ENCODE measurements at regions not wholly inside any gene's neighbourhood (a gene's known extent, or its start where the extent isn't known, plus 50 kb on each side); places are given as distances from the start of the nearest gene placed in this dataset.

DNA sequence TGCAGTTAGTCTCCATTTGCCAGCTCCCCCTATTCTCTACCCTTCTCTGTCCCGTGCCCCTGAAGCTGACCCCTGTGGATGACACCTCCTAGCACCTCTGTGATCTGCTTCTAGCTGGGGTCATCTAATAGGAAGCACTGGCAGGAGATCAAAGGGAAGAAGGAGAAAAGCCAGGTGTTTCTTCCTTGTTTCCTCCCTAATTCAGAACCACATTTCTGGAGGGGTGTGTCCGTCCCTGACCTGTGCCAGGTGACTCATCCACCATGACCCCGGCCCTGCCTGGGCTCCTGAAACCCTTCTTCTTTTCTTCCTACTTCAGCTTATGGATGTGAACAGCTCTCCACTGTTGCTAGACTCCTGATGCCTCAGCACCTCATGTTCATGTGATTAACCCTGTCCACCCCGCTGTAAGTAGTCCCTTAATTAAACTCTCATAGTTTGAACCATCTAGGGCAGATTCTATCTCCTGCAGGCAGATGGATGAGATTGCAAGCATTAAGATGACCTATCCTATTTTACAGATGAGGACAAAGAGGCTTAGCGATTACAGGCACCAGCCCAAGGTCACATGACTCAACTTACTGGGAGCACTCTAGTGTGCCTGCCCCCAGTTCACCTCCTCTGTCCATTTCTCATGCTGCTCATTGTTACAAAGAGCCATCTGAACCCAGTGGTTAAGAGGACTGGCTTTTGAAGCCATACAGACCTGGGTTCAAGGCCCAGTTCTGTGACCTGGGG is 770.5 kb downstream of the MED13L start:
- DNase-seq (ENCODE audit: low spot score): no peak

DNA sequence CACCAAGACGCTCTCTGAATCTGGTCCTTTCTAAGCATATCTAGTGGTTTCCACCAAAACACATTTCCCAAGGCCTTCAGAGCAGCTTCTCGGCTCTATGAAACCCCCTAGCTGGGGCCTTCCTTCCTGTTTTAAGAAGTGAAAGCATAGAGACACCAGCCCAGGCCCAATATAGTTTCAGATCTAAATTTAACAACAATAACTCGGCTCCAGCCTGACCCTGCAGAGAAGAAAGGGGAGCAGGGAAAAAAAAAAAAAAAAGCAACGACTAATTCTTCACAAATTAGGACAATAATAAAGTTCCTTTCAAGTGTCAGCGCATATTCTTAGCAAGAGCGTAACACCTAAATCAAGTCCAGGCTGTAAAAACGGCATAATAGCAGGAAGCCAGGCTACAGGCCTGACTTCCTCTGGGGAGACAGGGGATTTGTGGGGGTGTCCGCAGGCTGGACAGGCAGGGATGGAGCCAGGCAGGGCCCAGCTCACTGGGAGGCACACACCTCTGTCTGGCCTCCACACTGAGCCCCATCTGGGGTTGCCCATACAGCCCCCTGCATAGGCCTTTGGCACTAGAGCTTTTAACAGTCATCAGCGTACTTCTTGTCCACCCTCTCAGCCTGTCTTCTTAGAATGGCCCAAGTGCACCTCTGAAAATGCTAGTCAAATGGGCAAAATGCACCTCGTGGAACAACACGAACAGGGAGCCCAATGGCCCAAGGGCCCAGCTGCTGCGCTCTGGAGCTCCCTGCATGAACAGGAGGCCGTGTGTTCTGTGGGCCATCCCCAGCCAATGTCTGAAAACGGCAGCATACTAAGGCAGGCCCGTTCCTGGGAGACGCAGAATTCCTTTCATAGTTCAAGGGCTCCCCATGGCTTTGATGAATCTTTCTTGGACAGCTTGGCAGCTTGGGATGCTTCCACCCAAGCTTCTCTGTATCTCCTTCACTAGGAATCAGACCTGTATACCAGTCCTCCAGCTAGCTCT is 772.9 kb downstream of the MED13L start:
- DNase-seq (ENCODE audit: low spot score): no peak

DNA sequence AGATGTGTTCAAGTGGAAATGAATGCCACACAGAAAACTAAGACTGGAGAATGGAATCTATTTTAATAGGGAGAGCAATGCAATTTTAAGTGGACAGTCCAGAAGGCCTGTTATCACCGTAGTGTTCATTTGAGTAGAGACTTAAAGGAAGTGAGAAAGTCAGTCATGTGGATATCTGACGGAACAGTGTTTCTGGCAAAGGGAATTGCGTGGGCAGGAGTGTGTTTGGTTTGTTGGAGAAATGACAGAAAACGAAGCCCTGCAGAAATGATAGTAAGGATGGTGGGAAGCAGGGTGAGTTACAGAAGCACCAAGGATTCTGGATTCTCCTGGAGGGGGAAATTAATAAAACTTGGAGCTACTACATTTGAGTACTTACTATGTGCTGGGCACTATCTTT is 776.6 kb downstream of the MED13L start:
- DNase-seq (ENCODE audit: low spot score): no peak

DNA sequence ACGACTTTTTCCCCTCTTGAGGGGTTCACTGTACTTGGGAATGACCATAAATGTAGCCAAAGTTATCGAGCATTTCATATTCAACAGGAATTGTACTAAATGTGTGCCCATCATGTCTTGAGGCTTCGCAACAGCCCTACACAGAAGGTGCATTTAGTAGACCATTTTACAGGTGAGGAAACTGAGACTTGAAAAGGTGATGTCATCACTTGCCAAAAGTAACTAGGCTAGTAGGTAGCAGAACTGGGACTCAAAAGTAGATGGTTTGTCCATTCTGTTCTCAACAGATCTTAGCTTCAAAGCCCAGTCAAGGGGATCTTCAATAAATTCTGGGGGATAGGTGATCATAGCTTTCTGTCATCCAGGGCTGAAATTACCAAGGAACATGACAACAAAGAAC is 782.2 kb downstream of the MED13L start:
- DNase-seq (ENCODE audit: low spot score): no peak

DNA sequence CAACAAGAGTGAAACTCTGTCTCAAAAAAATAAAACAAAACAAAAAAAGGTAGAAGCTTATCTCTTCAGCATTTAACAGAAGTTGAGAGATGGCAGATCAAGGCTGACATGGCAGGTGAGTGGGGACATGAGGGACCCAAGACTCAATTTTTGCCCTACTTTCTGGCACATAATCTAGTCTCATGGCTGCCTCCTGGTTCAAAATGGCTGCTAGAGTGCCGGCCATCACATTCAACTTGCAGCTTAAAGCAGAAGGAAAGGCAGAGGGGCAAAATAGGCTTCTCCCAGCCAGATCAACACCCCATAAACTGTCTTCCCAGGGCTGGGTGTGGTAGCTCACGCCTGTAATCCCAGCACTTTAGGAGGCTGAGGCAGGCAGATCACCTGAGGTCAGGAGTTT is 784.9 kb downstream of the MED13L start:
- no peak for DNase-seq (ENCODE audit: low spot score)

DNA sequence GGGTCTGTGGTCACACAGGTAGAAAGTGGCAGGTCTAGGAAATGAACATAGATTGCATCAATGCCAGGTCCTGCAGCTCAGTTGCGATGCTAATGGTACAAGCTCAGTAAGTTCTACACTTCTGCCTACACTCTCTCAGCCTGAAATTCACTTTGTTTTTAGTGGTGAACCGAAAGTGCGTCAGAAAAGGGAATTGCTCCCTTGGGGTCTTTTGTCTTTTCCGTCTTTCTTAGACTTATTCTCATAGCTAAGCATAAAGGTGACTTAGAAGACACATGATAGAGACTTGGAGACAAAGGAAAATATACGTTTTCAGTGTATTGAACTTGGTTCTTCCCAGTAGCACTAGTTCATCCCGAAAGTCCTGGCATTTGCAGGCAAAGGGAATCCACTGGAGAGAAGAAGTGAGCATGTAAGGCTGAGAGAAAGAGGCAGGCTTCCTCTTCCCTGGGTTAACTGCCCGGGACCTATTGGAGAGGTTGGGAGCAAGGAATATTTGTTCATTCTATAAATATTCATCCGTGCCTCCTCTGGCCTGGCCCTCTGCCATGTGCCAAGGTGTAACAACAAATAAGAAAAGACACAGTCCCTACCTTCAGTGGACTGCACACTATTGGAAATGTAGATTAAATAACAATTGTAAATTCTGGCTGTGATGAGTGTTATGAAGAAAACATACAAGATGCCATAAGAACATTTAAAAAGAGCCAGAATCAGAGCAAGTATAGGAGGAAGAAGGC is 785.8 kb downstream of the MED13L start:
- DNase-seq (ENCODE audit: low spot score): no peak

DNA sequence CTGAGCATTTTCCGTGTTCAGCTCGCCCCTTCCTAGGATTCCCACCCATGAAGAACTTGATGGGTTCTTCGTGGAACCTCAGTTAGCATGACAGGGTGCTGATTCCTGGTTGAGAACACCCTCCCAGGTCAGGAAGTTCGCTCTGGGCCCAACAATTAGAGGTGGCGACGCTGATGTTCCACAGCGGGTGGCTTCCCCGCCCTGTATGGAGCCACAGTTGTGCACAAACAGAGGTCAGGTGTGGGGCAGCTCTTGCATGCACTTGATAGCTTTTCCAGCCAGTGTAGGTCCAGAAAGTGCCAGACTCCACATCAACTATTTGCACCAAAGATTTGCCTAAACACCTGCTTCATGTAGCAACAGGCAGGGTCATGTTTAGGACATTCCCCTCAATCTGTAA is 788.2 kb downstream of the MED13L start:
- DNase-seq (ENCODE audit: low spot score): no peak

DNA sequence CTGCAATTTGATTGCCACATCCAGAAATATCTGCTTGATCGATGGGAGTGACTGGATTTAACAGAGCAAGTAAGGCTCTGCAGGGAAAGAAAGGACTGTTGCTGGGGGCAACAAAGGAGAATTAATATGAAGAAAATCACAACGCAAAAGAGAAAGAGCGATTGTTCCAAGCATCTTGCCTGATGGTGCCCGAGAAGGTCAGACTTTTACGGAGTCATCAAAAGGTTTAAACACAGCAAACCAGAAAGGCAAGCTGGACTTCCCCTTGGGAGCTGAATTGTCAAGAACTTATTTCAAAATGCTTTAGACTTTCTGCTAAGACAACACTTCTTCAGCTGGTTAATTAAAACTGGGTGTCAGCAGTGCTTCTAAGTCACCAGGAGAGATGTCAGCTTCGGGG is 791.5 kb downstream of the MED13L start:
- no peak for DNase-seq (ENCODE audit: low spot score)

DNA sequence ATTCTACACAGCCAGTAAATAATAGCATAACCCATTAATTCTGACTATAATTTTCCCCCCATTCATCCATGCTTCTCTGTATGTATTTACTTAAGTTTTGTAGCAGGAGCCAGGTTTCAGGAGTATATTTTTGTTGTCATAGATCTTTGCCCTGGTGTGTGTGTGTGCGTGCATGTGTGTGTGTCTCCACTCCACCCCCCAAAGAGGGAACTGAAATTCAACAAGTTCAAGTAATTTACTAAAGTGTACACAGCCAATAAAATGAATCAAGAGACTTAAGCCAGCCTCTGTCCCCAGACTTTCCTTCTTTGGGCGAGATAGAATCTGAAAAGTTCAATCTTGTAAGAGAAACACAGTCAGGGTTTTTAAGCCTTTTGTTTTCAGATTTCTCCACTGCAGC is 792.0 kb downstream of the MED13L start:
- no peak for DNase-seq (ENCODE audit: low spot score)

DNA sequence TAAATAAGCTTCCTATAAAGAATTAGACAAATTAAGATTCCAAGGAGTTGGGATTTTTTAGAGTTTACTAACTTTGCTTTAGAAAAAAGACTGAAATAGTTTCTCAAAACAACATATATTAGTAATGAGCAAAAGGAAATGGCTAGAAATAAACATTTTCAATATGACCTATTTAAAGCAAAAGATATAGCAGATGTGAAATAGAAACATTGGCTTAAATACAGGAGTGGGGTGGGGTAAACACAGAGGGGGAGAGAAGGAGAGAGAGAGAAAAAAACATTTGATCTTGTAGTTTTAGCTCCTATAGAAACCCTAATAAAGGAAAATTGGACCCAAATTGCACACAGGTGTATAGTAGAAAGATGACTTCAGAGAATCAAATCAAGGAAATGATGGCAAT is 794.5 kb downstream of the MED13L start:
- DNase-seq (ENCODE audit: low spot score): no peak

DNA sequence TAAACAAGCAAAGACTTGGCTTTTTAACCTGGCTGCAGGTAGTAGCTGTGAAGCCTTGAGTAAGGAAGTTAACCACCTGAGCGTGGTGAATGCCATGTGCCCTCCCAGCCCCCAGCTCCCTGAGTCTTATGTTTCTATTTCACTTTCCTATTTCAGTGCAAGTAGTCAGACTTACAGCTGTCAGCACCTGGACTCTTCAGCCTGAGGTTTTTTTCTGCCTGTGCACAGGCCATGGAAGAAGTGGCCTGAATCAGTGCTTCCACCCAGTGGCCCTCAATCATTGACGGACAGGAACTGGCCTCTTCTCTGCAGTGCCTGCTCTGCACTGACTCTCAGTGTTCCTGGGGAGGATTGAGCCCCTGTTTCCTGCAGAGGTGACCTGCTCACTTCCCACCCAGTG is 796.4 kb downstream of the MED13L start:
- DNase-seq (ENCODE audit: low spot score): no peak

DNA sequence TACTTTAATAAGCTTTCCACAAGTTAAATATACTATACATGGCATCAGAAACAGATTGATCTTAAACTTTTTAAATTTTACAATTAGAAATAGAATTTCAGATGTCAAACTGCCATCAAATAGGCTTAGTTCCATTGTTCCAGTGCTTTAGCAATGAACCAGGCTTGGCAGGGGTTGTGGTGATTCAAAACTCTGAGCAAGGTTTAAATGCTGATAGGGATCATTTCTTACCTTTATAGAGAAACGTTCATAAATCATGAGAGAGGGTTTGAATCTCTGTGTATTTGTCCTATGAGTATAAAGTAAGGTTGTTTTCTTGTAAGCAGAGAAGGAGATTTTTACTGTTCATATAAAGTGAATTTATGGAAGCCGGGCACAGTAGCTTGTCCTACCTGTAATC is 794.5 kb upstream of the TBX3 start:
- DNase-seq (ENCODE audit: low spot score): no peak

DNA sequence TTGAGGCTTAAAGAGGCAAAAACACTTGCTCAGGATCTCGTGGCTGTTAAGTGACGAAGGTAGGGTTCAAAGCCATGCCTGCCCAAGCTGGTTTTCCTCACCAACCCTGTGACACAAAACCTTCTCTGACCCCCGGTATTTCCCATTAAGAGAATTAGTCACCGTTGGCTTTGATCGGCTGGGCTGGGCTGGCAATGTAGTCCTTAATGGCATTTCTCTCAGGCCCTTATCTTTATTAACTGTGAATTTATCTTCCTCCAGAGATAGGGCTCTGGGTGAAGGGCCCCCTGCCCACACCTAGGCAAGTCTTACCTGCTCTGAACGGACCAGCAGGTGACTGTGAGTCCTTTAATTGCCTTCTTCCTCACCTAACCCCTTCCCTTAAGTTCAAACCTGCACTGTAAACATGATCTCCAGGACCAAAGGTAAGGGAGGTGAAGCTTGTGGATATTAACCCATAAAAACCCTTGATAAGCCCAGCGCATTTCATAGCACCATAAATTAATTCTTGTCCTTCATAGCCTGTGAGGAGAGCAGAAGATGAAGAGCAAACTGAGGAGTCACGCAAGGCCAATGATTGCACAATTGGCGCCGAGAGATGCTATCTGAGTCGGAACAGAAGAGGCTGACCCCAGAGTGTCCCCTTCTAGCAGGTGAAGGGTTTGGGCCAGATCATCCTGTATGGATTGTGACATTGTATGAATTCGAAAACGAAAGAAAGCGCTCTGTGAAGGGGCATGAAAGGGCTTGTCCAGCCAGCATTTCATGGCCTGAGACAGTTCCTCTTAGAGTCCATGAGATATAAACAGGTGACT is 790.8 kb upstream of the TBX3 start:
- no peak for DNase-seq (ENCODE audit: low spot score)

DNA sequence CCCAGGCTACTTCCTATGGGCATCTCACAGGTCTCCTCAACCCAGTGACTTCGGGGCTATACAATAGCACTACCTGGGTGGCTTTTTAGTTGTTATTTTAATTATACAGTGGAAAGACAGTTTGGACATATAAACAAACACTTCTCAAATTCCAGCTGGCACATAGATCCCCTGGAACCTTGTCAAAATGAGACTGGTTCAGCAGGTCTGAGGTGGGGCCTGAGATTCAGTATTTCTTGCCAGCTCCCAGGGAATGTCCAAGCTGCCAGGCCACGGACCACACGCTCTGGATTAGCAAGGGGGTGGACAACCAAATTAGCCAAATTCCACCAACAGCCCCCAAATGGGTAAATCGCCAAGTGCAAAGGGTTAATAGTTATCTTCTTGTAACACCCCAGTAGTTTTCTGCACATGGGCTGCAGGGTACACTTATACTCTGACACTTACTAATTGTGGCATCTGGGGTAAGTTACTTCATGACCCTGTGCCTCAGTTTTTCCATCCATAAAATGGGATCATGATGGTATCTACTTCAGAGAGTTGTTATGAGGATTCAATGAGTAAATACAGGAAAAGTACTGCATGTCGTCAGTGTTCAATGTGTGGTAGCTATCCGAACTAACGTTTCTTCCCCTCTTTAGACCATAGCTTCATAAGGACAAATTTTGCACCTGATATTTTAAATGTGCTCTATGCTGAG is 789.4 kb upstream of the TBX3 start:
- no peak for DNase-seq (ENCODE audit: low spot score)

DNA sequence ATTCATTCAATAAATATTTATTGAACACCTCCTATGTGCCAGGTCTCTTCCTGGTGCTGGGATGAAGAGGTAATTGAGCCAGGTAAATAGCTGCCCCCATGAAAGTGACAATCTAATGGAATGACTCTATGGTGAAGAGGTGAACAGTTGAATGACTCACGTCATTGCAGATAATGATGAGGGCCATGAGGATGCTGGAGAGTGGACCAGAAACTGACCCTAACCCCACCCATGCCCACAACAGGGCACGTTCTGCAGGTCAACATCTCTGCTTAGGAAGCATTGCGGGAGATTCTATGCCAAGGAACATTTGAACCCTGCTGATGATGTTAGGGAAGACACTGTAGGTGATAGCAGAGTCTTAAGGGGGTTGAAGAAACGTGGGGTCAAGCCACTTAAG is 788.9 kb upstream of the TBX3 start:
- no peak for DNase-seq (ENCODE audit: low spot score)

DNA sequence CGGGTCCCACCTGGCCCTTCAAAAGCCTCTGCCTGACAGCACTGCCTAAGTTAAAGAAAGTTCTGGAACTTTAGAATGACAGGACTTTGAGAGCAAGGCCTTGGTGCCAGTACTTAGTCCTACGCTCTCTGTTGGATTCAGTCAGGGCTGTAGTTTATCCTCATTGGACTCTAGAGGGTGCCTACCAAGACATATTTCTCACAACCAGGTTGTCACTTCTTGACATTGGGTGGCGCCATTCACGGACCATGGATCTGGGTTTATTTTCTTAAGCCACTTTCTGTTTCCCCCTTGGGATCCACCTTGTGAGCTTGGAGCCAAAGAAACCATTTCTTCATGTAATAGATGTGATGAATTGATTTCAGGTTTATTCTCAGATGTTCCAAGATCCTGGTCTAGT is 787.0 kb upstream of the TBX3 start:
- no peak for DNase-seq (ENCODE audit: low spot score)

DNA sequence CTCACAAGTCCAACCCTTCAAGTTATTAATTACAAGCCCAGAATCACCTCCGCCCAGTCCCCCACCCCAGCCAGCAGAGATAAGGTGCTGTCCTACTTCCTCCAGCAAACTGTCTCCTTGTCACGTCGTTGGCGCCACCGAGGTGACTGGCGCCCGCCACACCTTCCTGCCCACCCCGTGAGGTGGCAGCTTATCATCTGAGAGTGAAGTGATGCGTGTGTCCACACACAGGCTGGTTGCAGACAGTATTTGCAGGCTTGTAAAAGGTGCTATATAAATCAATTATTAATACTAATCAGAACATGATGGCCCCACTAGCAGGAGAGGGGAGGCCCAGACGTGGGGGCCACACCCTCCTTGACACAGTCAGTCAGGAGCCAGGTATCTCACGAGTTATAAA is 786.6 kb upstream of the TBX3 start:
- no peak for DNase-seq (ENCODE audit: low spot score)

DNA sequence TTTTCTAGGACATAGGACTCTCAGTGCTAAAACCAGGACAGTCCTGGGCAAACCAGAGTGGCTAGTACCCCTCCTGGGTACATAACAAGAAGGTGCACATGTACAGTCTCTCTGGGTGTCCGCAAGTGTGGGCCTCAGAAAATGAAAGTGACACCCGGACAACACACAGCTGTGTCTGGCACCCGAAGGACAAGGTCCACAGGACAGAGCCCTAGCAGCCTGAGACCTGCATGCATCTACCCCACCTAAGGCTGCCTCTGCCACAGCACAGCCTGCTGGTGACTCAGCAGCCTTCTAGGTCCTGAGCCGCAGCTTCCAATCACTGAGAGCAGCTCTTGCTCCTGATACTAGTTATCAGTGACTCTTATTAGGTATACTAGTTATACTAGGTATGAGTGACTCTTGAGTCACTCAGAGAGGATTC is 784.1 kb upstream of the TBX3 start:
- no peak for DNase-seq (ENCODE audit: low spot score)

DNA sequence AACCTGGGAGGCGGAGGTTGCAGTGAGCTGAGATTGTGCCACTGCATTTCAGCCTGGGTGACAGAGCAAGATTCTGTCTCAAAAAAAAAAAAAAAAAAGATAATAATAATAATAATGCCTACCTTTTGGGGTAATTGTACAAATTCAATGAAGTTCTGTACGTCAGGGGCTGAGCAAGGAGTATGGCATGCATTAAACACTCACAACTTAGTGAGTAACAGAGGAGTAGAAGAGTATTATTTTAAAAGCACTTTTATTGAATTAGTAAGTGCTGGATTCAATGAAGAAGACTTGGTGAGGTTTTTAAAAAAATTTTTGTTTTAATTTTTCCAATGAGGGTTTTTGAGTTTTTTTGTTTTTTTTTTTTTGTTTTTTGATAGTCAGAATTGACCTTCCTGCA is 783.6 kb upstream of the TBX3 start:
- DNase-seq (ENCODE audit: low spot score): no peak

DNA sequence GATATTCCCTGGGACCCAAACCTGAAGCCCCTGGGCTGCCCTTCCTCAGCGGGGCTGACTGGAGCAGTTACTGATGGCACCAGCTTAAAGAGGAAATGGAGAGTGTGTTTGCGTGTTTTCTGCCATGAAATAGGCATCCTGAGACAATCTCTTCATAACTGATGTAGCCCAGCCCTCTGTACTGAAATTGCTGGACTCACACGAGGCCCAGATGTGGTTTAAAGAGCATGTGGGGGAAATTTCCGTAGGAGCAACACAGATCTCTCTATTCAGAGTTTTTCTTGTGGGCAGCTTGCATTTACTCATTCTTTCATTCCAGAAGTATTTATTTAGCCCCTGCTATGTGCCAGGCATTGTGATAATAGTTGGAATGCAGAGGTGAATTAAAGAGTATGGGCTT is 782.1 kb upstream of the TBX3 start:
- no peak for DNase-seq (ENCODE audit: low spot score)

DNA sequence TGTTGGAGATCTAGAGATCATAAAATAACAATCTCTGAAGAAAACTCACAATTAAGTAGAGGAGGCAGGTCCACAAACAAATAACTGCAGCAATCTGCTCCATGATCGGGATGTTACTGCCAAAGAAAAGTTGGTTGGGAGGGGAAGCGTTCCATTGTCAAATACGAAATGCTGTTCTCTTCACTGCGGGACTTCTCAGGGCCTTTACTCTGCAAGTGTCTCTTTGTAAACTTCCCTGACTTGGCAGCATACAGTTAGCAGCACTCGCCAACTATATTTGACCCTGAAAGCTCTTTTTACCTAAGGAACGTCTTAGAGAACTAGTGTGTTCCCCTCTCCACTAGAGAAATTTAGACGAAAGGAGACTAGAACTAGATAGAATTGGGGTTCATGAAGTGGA is 780.7 kb upstream of the TBX3 start:
- DNase-seq (ENCODE audit: low spot score): no peak
